H1 (cell line): ENCODE measurements at regions not wholly inside any gene's neighbourhood (a gene's known extent, or its start where the extent isn't known, plus 50 kb on each side); places are given as distances from the start of the nearest gene placed in this dataset.

ENCODE experiments used
- CTCF ChIA-PET: fragments of 300-600 bp; sonication (Branson Sonifier 250); formaldehyde crosslinking; loops from one replicate; lab custom pipeline; 2021; ENCODE audit not compliant: partially characterized antibody; lab: Charles Lee
- POLR2A ChIA-PET: fragments of 300-600 bp; sonication (Branson Sonifier 250); formaldehyde crosslinking; loops from one replicate; lab custom pipeline; 2021; ENCODE audit warnings: inconsistent platforms; ENCODE audit not compliant: partially characterized antibody; lab: Charles Lee
- DNase-seq, 2 experiments: peaks; one replicate each; pipeline versions ENCODE4 v3.0.0 to v3.0.0-alpha.2; 2010 to 2022; ENCODE audit warnings: low spot score in 2 of 2, low read depth in 1 of 2, mixed read lengths in 1 of 2
- FAIRE-seq: peaks from 2 replicates; lab custom pipeline; 2011; peaks lifted over from hg19 to GRCh38; lab: Jason Lieb, UNC
- H2AFZ ChIP-seq: 2 replicates; pipeline ENCODE4 v1.8.1; 2012; ENCODE audit warnings: low read length, inconsistent platforms
- H2AK5ac ChIP-seq: 2 replicates; pipeline ENCODE4 v1.6.1; 2013; ENCODE audit warnings: low read depth, low read length
- H2BK120ac ChIP-seq: replicated peaks from 2 replicates; pipeline ENCODE3; 2013; ENCODE audit warnings: low read depth, low read length, inconsistent platforms
- H2BK12ac ChIP-seq: 2 replicates; pipeline ENCODE4 v1.6.1; 2013; ENCODE audit warnings: low read depth, low read length
- H2BK15ac ChIP-seq: 2 replicates; pipeline ENCODE4 v1.6.1; 2013; ENCODE audit warnings: low read length
- H2BK20ac ChIP-seq: 2 replicates; pipeline ENCODE4 v1.6.1; 2013; ENCODE audit warnings: low read length
- H2BK5ac ChIP-seq: 2 replicates; pipeline ENCODE4 v1.6.1; 2013; ENCODE audit warnings: low read depth, low read length
- H3K14ac ChIP-seq: 2 replicates; pipeline ENCODE4 v1.6.1; 2013; ENCODE audit warnings: inconsistent platforms; ENCODE audit not compliant: insufficient read length
- H3K18ac ChIP-seq: 2 replicates; pipeline ENCODE4 v1.6.1; 2013; ENCODE audit warnings: low read length; ENCODE audit errors: extremely low read depth
- H3K23ac ChIP-seq: 2 replicates; pipeline ENCODE4 v1.6.1; 2013; ENCODE audit warnings: inconsistent platforms; ENCODE audit not compliant: insufficient read length
- H3K23me2 ChIP-seq: 2 replicates; pipeline ENCODE4 v1.6.1; 2013; ENCODE audit warnings: low read depth, low read length
- H3K27ac ChIP-seq: 2 replicates; pipeline ENCODE4 v1.6.1; 2011; ENCODE audit warnings: low read depth, low read length, inconsistent platforms
- H3K27me3 ChIP-seq, 4 experiments: replicated peaks in 1 of 4; 1 replicate in 1 of 4; 2 replicates in 3 of 4; pipeline versions ENCODE4 v1.6.1 to v1.8.1; 2011 to 2013; ENCODE audit warnings: low read length in 3 of 4, mild to moderate bottlenecking in 3 of 4, inconsistent platforms in 2 of 4, mixed read lengths in 2 of 4, moderate library complexity in 1 of 4; ENCODE audit not compliant: control insufficient read depth in 3 of 4, insufficient read depth in 3 of 4; ENCODE audit errors: extremely low read depth in 1 of 4
- H3K36me3 ChIP-seq, 4 experiments: 2 replicates each; pipeline versions ENCODE4 v1.6.1 to v1.8.1; 2011 to 2013; ENCODE audit warnings: mild to moderate bottlenecking in 4 of 4, low read length in 3 of 4, moderate library complexity in 2 of 4, control low read depth in 1 of 4, inconsistent platforms in 1 of 4; ENCODE audit not compliant: insufficient read depth in 4 of 4, control insufficient read depth in 2 of 4
- H3K4ac ChIP-seq: replicated peaks from 2 replicates; pipeline ENCODE3; 2013; ENCODE audit warnings: low read length, low read depth, mixed read lengths, inconsistent platforms; ENCODE audit not compliant: insufficient read length
- H3K4me1 ChIP-seq, 4 experiments: replicated peaks in 1 of 4; 1 replicate in 1 of 4; 2 replicates in 3 of 4; pipeline versions ENCODE4 v1.6.1 to v1.8.1; 2011 to 2013; ENCODE audit warnings: low read length in 3 of 4, inconsistent platforms in 2 of 4, mixed read lengths in 1 of 4; ENCODE audit not compliant: insufficient read depth in 4 of 4, control insufficient read depth in 3 of 4
- H3K4me2 ChIP-seq, 2 experiments: 2 replicates each; pipeline versions ENCODE4 v1.6.1 to v1.8.1; 2011 to 2013; ENCODE audit warnings: low read depth in 2 of 2, low read length in 2 of 2, control low read depth in 1 of 2, inconsistent platforms in 1 of 2, mild to moderate bottlenecking in 1 of 2; ENCODE audit not compliant: insufficient read depth in 1 of 2
- H3K4me3 ChIP-seq, 4 experiments: fragments of 200-600, 300-600 bp in 1 of 4; sonication (generic), shearing (Covaris generic), sonication (Bioruptor Twin) in 1 of 4; 2 replicates each; pipeline versions ENCODE4 v1.5.1 to v1.8.1; 2011 to 2016; ENCODE audit warnings: low read length in 4 of 4, low read depth in 3 of 4, control low read depth in 2 of 4, inconsistent platforms in 2 of 4, mild to moderate bottlenecking in 2 of 4, mixed read lengths in 1 of 4, moderate library complexity in 1 of 4; ENCODE audit not compliant: insufficient read depth in 2 of 4; ENCODE audit errors: extremely low read depth in 1 of 4
- H3K56ac ChIP-seq: replicated peaks from 2 replicates; pipeline ENCODE3; 2013; ENCODE audit warnings: low read depth, mild to moderate bottlenecking, mixed read lengths, low read length, inconsistent platforms; ENCODE audit not compliant: insufficient read length
- H3K79me1 ChIP-seq: 2 replicates; pipeline ENCODE4 v1.6.1; 2013; ENCODE audit warnings: low read depth, low read length, control low read depth
- H3K79me2 ChIP-seq, 2 experiments: 2 replicates each; pipeline versions ENCODE4 v1.6.1 to v1.8.1; 2012 to 2013; ENCODE audit warnings: low read length in 2 of 2, mild to moderate bottlenecking in 2 of 2, inconsistent platforms in 1 of 2; ENCODE audit not compliant: insufficient read depth in 2 of 2, control insufficient read depth in 1 of 2
- H3K9ac ChIP-seq, 4 experiments: replicated peaks in 1 of 4; 1 replicate in 1 of 4; 2 replicates in 3 of 4; pipeline versions ENCODE4 v1.6.1 to v1.8.1; 2011 to 2013; ENCODE audit warnings: low read depth in 3 of 4, low read length in 3 of 4, control low read depth in 2 of 4, mild to moderate bottlenecking in 2 of 4, moderate library complexity in 2 of 4, inconsistent platforms in 1 of 4; ENCODE audit errors: extremely low read depth in 1 of 4
- H3K9me3 ChIP-seq, 2 experiments: 2 replicates each; pipeline versions ENCODE4 v1.6.1 to v1.8.1; 2012 to 2013; ENCODE audit warnings: mild to moderate bottlenecking in 2 of 2, moderate library complexity in 2 of 2, control low read depth in 1 of 2, inconsistent platforms in 1 of 2, low read depth in 1 of 2, low read length in 1 of 2, mixed read lengths in 1 of 2; ENCODE audit not compliant: insufficient read depth in 2 of 2
- H4K20me1 ChIP-seq, 2 experiments: replicated peaks in 1 of 2; 2 replicates each; pipeline versions ENCODE3 to v1.8.1; 2011 to 2013; ENCODE audit warnings: inconsistent platforms in 2 of 2, low read length in 2 of 2, mild to moderate bottlenecking in 1 of 2; ENCODE audit not compliant: insufficient read depth in 2 of 2, control insufficient read depth in 1 of 2
- H4K5ac ChIP-seq: 2 replicates; pipeline ENCODE4 v1.6.1; 2013; ENCODE audit warnings: low read length, low read depth, mixed read lengths, inconsistent platforms; ENCODE audit not compliant: insufficient read length
- H4K8ac ChIP-seq: 2 replicates; pipeline ENCODE4 v1.8.0; 2013; ENCODE audit warnings: mild to moderate bottlenecking, moderate library complexity, low read length, inconsistent platforms; ENCODE audit not compliant: insufficient read depth; ENCODE audit errors: extremely low read depth
- H4K91ac ChIP-seq: replicated peaks from 2 replicates; pipeline ENCODE3; 2013; ENCODE audit warnings: low read length, mixed read lengths, inconsistent platforms; ENCODE audit not compliant: insufficient read length
- BCL11A ChIP-seq, 2 experiments: IDR thresholded peaks; one replicate each; pipeline ENCODE4 v1.6.1; 2011; ENCODE audit warnings: low read depth in 2 of 2, low read length in 2 of 2, mild to moderate bottlenecking in 2 of 2
- BRCA1 ChIP-seq: IDR thresholded peaks from 2 replicates; pipeline ENCODE4 v1.6.1; 2012; ENCODE audit warnings: low read depth, low read length, improper control_type of control experiment
- CBX8 ChIP-seq: fragments of 300-800, 300-1000 bp; sonication (generic); IDR thresholded peaks from 2 replicates; pipeline ENCODE4 v1.7.1; 2016; ENCODE audit warnings: low read depth, low read length, borderline replicate concordance
- CHD1 ChIP-seq: IDR thresholded peaks from 2 replicates; pipeline ENCODE4 v1.6.1; 2012; ENCODE audit warnings: low read depth, low read length, improper control_type of control experiment
- E2F6 ChIP-seq: IDR thresholded peaks from 2 replicates; pipeline ENCODE4 v1.6.1; 2012; ENCODE audit warnings: inconsistent platforms
- HDAC2 ChIP-seq, 2 experiments: fragments of 300-600 bp in 1 of 2; sonication (generic) in 1 of 2; IDR thresholded peaks; 2 replicates each; pipeline ENCODE4 v1.6.1; 2011 to 2012; ENCODE audit warnings: low read depth in 2 of 2, low read length in 2 of 2, mild to moderate bottlenecking in 2 of 2, moderate library complexity in 2 of 2, borderline replicate concordance in 1 of 2, inconsistent platforms in 1 of 2
- JUN ChIP-seq: IDR thresholded peaks from 2 replicates; pipeline ENCODE4 v1.6.1; 2011; ENCODE audit warnings: low read depth, mild to moderate bottlenecking, improper control_type of control experiment, low read length
- KDM5A ChIP-seq: fragments of 200-600 bp; IDR thresholded peaks from 2 replicates; pipeline ENCODE4 v1.7.1; 2012; ENCODE audit warnings: mild to moderate bottlenecking, low read length, inconsistent platforms, mixed read lengths
- NRF1 ChIP-seq: IDR thresholded peaks from 2 replicates; pipeline ENCODE4 v1.6.1; 2011; ENCODE audit warnings: mild to moderate bottlenecking, low read depth, low read length, improper control_type of control experiment
- POLR2A ChIP-seq, 2 experiments: IDR thresholded peaks; 1 replicate in 1 of 2; 2 replicates in 1 of 2; pipeline ENCODE4 v1.6.1; 2011; ENCODE audit warnings: low read depth in 2 of 2, low read length in 2 of 2, mild to moderate bottlenecking in 2 of 2; ENCODE audit errors: control extremely low read depth in 1 of 2
- POLR2AphosphoS5 ChIP-seq: IDR thresholded peaks from 2 replicates; pipeline ENCODE4 v1.6.1; 2011; ENCODE audit warnings: low read depth, low read length
- RAD21 ChIP-seq, 2 experiments: IDR thresholded peaks in 1 of 2; conservative IDR thresholded peaks in 1 of 2; 2 replicates each; pipeline ENCODE4 v1.6.1; 2011; ENCODE audit warnings: low read depth in 2 of 2, low read length in 2 of 2, improper control_type of control experiment in 1 of 2, inconsistent platforms in 1 of 2, mild to moderate bottlenecking in 1 of 2, moderate library complexity in 1 of 2
- RBBP5 ChIP-seq: IDR thresholded peaks from 2 replicates; pipeline ENCODE4 v1.7.1; 2012; ENCODE audit warnings: low read depth, mild to moderate bottlenecking, inconsistent platforms, low read length, moderate library complexity, borderline replicate concordance
- SAP30 ChIP-seq: fragments of 300-600 bp; sonication (generic); IDR thresholded peaks from 2 replicates; pipeline ENCODE4 v1.7.1; 2012; ENCODE audit warnings: low read length, moderate library complexity, mild to moderate bottlenecking, inconsistent platforms; ENCODE audit not compliant: insufficient read depth, insufficient replicate concordance
- TCF12 ChIP-seq: IDR thresholded peaks from 2 replicates; pipeline ENCODE4 v1.6.1; 2011; ENCODE audit warnings: low read depth, mild to moderate bottlenecking, low read length
- WGBS, 2 experiments: shearing (Covaris generic) in 1 of 2; methylation state at CpG; one replicate each; pipeline versions ENCODE4 v1.1.6 to v1.1.7; 2013 to 2015; ENCODE audit warnings: low lambda C conversion rate in 2 of 2, mixed read lengths in 2 of 2, inconsistent platforms in 1 of 2, low coverage in 1 of 2, missing lambda C conversion rate in 1 of 2; ENCODE audit not compliant: insufficient replicate concordance in 2 of 2, insufficient coverage in 1 of 2, insufficient read length in 1 of 2; ENCODE audit errors: extremely low coverage in 1 of 2, missing lambda C conversion rate in 1 of 2; 5-methylcytosine and 5-hydroxymethylcytosine counted together

- no peaks in the 10 kb centered on the region for H3K9me3 ChIP-seq
- H3K79me1 ChIP-seq, result no peaks in the 10 kb centered on the region
- H3K79me2 ChIP-seq, result no peaks in the 10 kb centered on the region
- no peak for TF ChIP-seq SAP30
- TF ChIP-seq POLR2AphosphoS5, result no peak
- no peak for TF ChIP-seq RBBP5
- no peak for TF ChIP-seq CHD1
- TF ChIP-seq TCF12, result no peak
- TF ChIP-seq NRF1, result no peak
- no peak for TF ChIP-seq HDAC2 (IDR thresholded peaks at IDR 0.05; ENCODE audit: borderline replicate concordance in 1 of 2, low read depth in 2 of 2, low read length in 2 of 2)
- TF ChIP-seq POLR2A (IDR thresholded peaks at IDR 0.05; ENCODE audit: control extremely low read depth in 1 of 2, low read depth in 2 of 2, low read length in 2 of 2), result no peak
- no peak for TF ChIP-seq BCL11A (IDR thresholded peaks at IDR 0.05; ENCODE audit: low read depth in 2 of 2, low read length in 2 of 2)
- no peak for TF ChIP-seq E2F6
- no peak for TF ChIP-seq KDM5A
- no peak for TF ChIP-seq CBX8
- TF ChIP-seq JUN, result no peak
- no peak for TF ChIP-seq RAD21 (IDR thresholded peaks at IDR 0.05 in 1 of 2, conservative IDR thresholded peaks at IDR 0.05 in 1 of 2; ENCODE audit: low read depth in 2 of 2, low read length in 2 of 2)
- TF ChIP-seq BRCA1, result no peak
- TF ChIP-seq, all 59 proteins: peak for 0
- Histone ChIP-seq H2AK5ac (no peak overlapping the region), H3K18ac (no peak overlapping the region), H2BK120ac (no peak overlapping the region), H3K4me2 (no peak overlapping the region), H4K8ac (no peak overlapping the region), H3K4ac (no peak overlapping the region), H3K23ac (no peak overlapping the region), H3K27me3 (no peaks in the 10 kb centered on the region), H2AFZ (no peak overlapping the region), H3K4me3 (no peak overlapping the region), H2BK20ac (no peak overlapping the region), H4K91ac (no peak overlapping the region), H2BK15ac (no peak overlapping the region), H2BK12ac (no peak overlapping the region), H4K5ac (no peak overlapping the region), H3K36me3 (no peaks in the 10 kb centered on the region), H3K9ac (no peak overlapping the region), H4K20me1 (no peaks in the 10 kb centered on the region), H3K23me2 (no peaks in the 10 kb centered on the region), H3K4me1 (no peaks in the 10 kb centered on the region), H3K27ac (no peak overlapping the region), H3K14ac (no peak overlapping the region), H3K56ac (no peak overlapping the region), H2BK5ac (no peak overlapping the region)
- 92% methylated on average over 3 of the region's 3 CpGs; no CpG with 5 or more reads in 1 of the 2 experiments for WGBS, 2 experiments
- ChIA-PET POLR2A (no interaction called here), CTCF (interaction anchor here (0.6 to 1.5 kb wide), 3 partner anchors 26 to 46 kb away, joined by 3 to 5 read pairs (median 4); no protein-coding TSS in a partner anchor)
- FAIRE-seq (no peak), DNase-seq (no peak)
These were observed 153.3 kb downstream of the LSMEM1 start for GRCh38 chr7:112634107-112634506.
